ENCODE measurements at regions not wholly inside any gene's neighbourhood (a gene's known extent, or its start where the extent isn't known, plus 50 kb on each side); places are given as distances from the start of the nearest gene placed in this dataset.

- Histone ChIP-seq H3K27ac (ENCODE audit: low read length in 2 of 2) (no peak overlapping the region), H3K4me1 (ENCODE audit: control insufficient read depth in 2 of 2, insufficient read depth in 2 of 2, low read length in 2 of 2) (no peaks in the 10 kb centered on the region), H3K9me3 (ENCODE audit: control extremely low read depth in 1 of 3, control insufficient read depth in 2 of 3, insufficient read depth in 1 of 3, low read length in 2 of 3) (no peaks in the 10 kb centered on the region), H3K4me3 (ENCODE audit: control extremely low read depth in 1 of 5, extremely low read depth in 1 of 5, insufficient read depth in 1 of 5, low read depth in 2 of 5, low read length in 4 of 5) (no peak overlapping the region), H3K79me2 (ENCODE audit: control insufficient read depth, insufficient read depth, low read length) (no peaks in the 10 kb centered on the region), H4K20me1 (ENCODE audit: control insufficient read depth, insufficient read depth, low read length, poor library complexity, severe bottlenecking) (no peaks in the 10 kb centered on the region), H3K36me3 (replicated peaks in 1 of 2; ENCODE audit: control extremely low read depth in 1 of 2, control insufficient read depth in 1 of 2, extremely low read depth in 1 of 2, insufficient read depth in 2 of 2, low read length in 1 of 2) (no peaks in the 10 kb centered on the region), H2AFZ (ENCODE audit: insufficient read depth, low read depth, low read length, poor library complexity, severe bottlenecking) (no peak overlapping the region), H3K27me3 (replicated peaks in 1 of 4; ENCODE audit: control extremely low read depth in 1 of 4, control insufficient read depth in 3 of 4, insufficient read depth in 4 of 4, low read length in 3 of 4) (no peaks in the 10 kb centered on the region), H3K4me2 (replicated peaks; ENCODE audit: low read depth, low read length, poor library complexity, severe bottlenecking) (no peak overlapping the region), H3K9ac (ENCODE audit: low read length) (no peak overlapping the region)
- no peak for DNase-seq
- no peak for TF ChIP-seq CTCF (IDR thresholded peaks at IDR 0.05)
- no peak for TF ChIP-seq EZH2 (IDR thresholded peaks at IDR 0.05; ENCODE audit: borderline replicate concordance, insufficient read depth, low read depth, low read length, poor library complexity, severe bottlenecking)
- H3K27ac Mint-ChIP-seq: no peak overlapping the region
- intact Hi-C loops (cut with micrococcal nuclease): loop anchor here (5.0 kb wide), 1 partner anchor 266 kb away; no protein-coding TSS in a partner anchor
- CTCF ChIA-PET: interaction anchor here (1.5 to 1.7 kb wide), 2 partner anchors 384 to 606 kb away, joined by 3 to 5 read pairs; no protein-coding TSS in a partner anchor
- H3K27me3 Mint-ChIP-seq: peaks cover 3% of the 10 kb centered on the region
- no peaks in the 10 kb centered on the region for H3K9me3 Mint-ChIP-seq (ENCODE audit: insufficient read depth)
- 75% methylated on average over 2 of the region's 3 CpGs for WGBS (ENCODE audit: insufficient coverage)
- H3K4me3 Mint-ChIP-seq: no peak overlapping the region
- POLR2A ChIA-PET: no interaction called here
- ATAC-seq (ENCODE audit: low read depth): no peak
- H3K4me1 Mint-ChIP-seq: peaks cover 11% of the 10 kb centered on the region
Observed at GRCh38 chr9:3733039-3733408, 207.2 kb upstream of the RFX3 start.

DNA sequence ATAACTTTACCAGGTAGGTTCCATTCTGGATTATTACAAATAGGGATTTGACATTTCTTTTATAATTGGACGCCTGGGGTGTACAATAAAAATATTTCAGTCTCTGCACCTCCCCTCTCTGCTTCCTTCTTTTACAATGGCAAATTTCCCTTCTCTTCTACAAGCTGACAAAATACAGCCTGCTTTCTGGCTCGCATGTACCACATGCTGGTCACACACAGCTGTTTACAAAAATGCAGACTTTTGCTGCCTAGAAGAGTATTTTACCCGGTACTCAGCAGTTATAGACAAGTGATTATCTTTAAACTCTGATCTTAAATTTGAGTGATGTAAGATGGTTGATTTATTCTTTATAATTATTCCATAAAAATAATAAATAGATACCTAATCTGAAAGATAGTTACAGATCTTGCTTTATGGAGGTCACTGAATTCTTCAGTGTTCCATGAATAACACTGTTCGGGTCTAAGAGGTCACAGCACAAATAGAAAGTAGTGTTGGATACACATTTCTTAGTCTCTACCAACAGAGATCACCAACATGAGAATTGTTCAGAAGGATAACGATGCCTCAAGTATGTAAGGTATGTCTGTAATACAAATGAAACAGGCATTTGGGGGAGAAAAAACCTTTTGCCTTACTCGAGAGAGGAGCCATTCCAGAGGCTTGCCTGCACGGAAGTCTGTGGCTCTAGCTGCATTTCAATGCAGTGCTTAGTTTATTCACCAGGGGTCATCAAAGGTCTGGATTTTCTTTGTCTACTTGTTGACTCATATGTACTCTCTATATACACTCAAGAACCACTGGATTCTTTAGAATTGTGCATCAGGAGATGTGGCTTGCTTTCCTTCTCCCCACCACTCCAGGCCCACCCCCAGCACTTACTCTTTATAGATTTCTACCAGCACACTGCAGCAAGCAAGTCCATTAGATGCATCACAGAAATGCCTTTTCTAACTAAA lies 206.6 kb upstream of the RFX3 start:
- Histone ChIP-seq H3K4me2 (replicated peaks; ENCODE audit: low read depth, low read length, poor library complexity, severe bottlenecking) (peak overlapping the region; percentile 53), H3K9me3 (ENCODE audit: control extremely low read depth in 1 of 3, control insufficient read depth in 2 of 3, insufficient read depth in 1 of 3, low read length in 2 of 3) (no peaks in the 10 kb centered on the region), H3K27ac (ENCODE audit: low read length in 2 of 2) (no peak overlapping the region), H3K9ac (ENCODE audit: low read length) (no peak overlapping the region), H2AFZ (ENCODE audit: insufficient read depth, low read depth, low read length, poor library complexity, severe bottlenecking) (peak overlapping the region; percentile 53), H4K20me1 (ENCODE audit: control insufficient read depth, insufficient read depth, low read length, poor library complexity, severe bottlenecking) (no peaks in the 10 kb centered on the region), H3K4me3 (ENCODE audit: control extremely low read depth in 1 of 5, extremely low read depth in 1 of 5, insufficient read depth in 1 of 5, low read depth in 2 of 5, low read length in 4 of 5) (no peak overlapping the region), H3K79me2 (ENCODE audit: control insufficient read depth, insufficient read depth, low read length) (no peaks in the 10 kb centered on the region), H3K36me3 (replicated peaks in 1 of 2; ENCODE audit: control extremely low read depth in 1 of 2, control insufficient read depth in 1 of 2, extremely low read depth in 1 of 2, insufficient read depth in 2 of 2, low read length in 1 of 2) (no peaks in the 10 kb centered on the region), H3K4me1 (ENCODE audit: control insufficient read depth in 2 of 2, insufficient read depth in 2 of 2, low read length in 2 of 2) (no peaks in the 10 kb centered on the region), H3K27me3 (replicated peaks in 1 of 4; ENCODE audit: control extremely low read depth in 1 of 4, control insufficient read depth in 3 of 4, insufficient read depth in 4 of 4, low read length in 3 of 4) (no peaks in the 10 kb centered on the region)
- CTCF ChIA-PET: interaction anchor here (1.1 to 1.7 kb wide), 3 partner anchors 11 to 607 kb away, joined by 3 to 5 read pairs (median 3); no protein-coding TSS in a partner anchor
- Mint-ChIP-seq H3K4me3 (peak overlapping the region; percentile 46), H3K27me3 (peaks cover 3% of the 10 kb centered on the region), H3K9me3 (ENCODE audit: insufficient read depth) (no peaks in the 10 kb centered on the region), H3K4me1 (peaks cover 11% of the 10 kb centered on the region), H3K27ac (no peak overlapping the region)
- POLR2A ChIA-PET: no interaction called here
- no peak for TF ChIP-seq EZH2 (IDR thresholded peaks at IDR 0.05; ENCODE audit: borderline replicate concordance, insufficient read depth, low read depth, low read length, poor library complexity, severe bottlenecking)
- peak; percentile 51 for TF ChIP-seq CTCF (IDR thresholded peaks at IDR 0.05)
- intact Hi-C loops (cut with micrococcal nuclease): loop anchor here (5.0 kb wide), 1 partner anchor 265 kb away; no protein-coding TSS in a partner anchor
- WGBS (ENCODE audit: insufficient coverage): 31% methylated on average over 3 of the region's 7 CpGs
- DNase-seq (peak; percentile 41), ATAC-seq (ENCODE audit: low read depth) (no peak)

Data from B cell (primary cell).